K562 (cell line): ENCODE measurements at regions not wholly inside any gene's neighbourhood (a gene's known extent, or its start where the extent isn't known, plus 50 kb on each side); places are given as distances from the start of the nearest gene placed in this dataset.

Experiments
- ATAC-seq: fragments of 200-7000 bp; cut with Tn5 transposase; 3 replicates; pipeline ENCODE4 v1.9.1; 2020; ENCODE audit warnings: moderate library complexity
- BruUV-seq: library from RNA; stranded (reverse); fragments of 400-500 nt; replicated peaks from 2 replicates; lab custom pipeline; 2021; lab: Mats Ljungman, UMichigan
- CTCF ChIA-PET: fragments of 300-600 bp; formaldehyde crosslinking; extraction: SDS; loops from one replicate; lab custom pipeline; 2021; ENCODE audit warnings: low intra/inter-chr PET ratio; lab: Yijun Ruan, JAX
- POLR2A ChIA-PET: fragments of 300-600, 350-650 bp; sonication (Branson Sonifier 250); formaldehyde crosslinking; extraction: SDS; loops from one replicate; lab custom pipeline; 2021; ENCODE audit warnings: antibody characterized with exemption, inconsistent platforms; lab: Yijun Ruan, JAX
- DNase-seq, 4 experiments: peaks; one replicate each; pipeline versions ENCODE4 v3.0.0 to v3.0.0-alpha.2; 2011 to 2018; ENCODE audit warnings: low spot score in 3 of 4, mixed read lengths in 3 of 4; ENCODE audit errors: extremely low read depth in 1 of 4
- FAIRE-seq: peaks from 2 replicates; lab custom pipeline; 2011; peaks lifted over from hg19 to GRCh38; lab: Jason Lieb, UNC
- H2AFZ ChIP-seq: 2 replicates; pipeline ENCODE4 v1.6.0; 2011; ENCODE audit warnings: low read depth, low read length, control low read depth, inconsistent platforms
- H3K27ac ChIP-seq: fragments of 200-600 bp; 3 replicates; pipeline ENCODE4 v1.8.0; 2011; ENCODE audit warnings: low read depth, mild to moderate bottlenecking, control low read depth, inconsistent platforms, low read length, moderate library complexity, mixed read lengths; ENCODE audit errors: extremely low read depth
- H3K27me3 ChIP-seq, 2 experiments: fragments of 300-600 bp in 1 of 2; 2 replicates in 1 of 2; 3 replicates in 1 of 2; pipeline versions ENCODE4 v1.6.0 to v1.8.0; 2011; ENCODE audit warnings: inconsistent platforms in 2 of 2, low read length in 2 of 2, mild to moderate bottlenecking in 1 of 2, mixed read lengths in 1 of 2, moderate library complexity in 1 of 2; ENCODE audit not compliant: control insufficient read depth in 2 of 2, insufficient read depth in 2 of 2
- H3K36me3 ChIP-seq: fragments of 300-600 bp; 3 replicates; pipeline ENCODE4 v1.8.0; 2011; ENCODE audit warnings: mild to moderate bottlenecking, low read length, inconsistent platforms; ENCODE audit not compliant: control insufficient read depth, insufficient read depth
- H3K4me1 ChIP-seq, 2 experiments: fragments of 200-600 bp in 1 of 2; replicated peaks in 1 of 2; 2 replicates in 1 of 2; 3 replicates in 1 of 2; pipeline versions ENCODE4 v1.5.1 to v1.8.0; 2011; ENCODE audit warnings: inconsistent platforms in 2 of 2, low read length in 2 of 2, mild to moderate bottlenecking in 1 of 2, mixed read lengths in 1 of 2, moderate library complexity in 1 of 2; ENCODE audit not compliant: control insufficient read depth in 2 of 2, insufficient read depth in 2 of 2
- H3K4me2 ChIP-seq: 2 replicates; pipeline ENCODE4 v1.6.1; 2011; ENCODE audit warnings: low read length, control low read depth, inconsistent platforms, mixed read lengths; ENCODE audit not compliant: insufficient read depth
- H3K4me3 ChIP-seq: fragments of 200-600 bp; sonication (generic), shearing (Covaris generic); 2 replicates; pipeline ENCODE4 v1.5.1; 2016; ENCODE audit warnings: control low read depth, inconsistent platforms
- H3K79me2 ChIP-seq: fragments of 200-600 bp; 3 replicates; pipeline ENCODE4 v1.8.0; 2011; ENCODE audit warnings: low read length, inconsistent platforms; ENCODE audit not compliant: control insufficient read depth, insufficient read depth
- H3K9ac ChIP-seq, 2 experiments: 2 replicates each; pipeline versions ENCODE4 v1.6.0 to v1.6.1; 2011; ENCODE audit warnings: low read depth in 2 of 2, low read length in 2 of 2, control low read depth in 1 of 2, inconsistent platforms in 1 of 2, mild to moderate bottlenecking in 1 of 2, mixed read lengths in 1 of 2; ENCODE audit not compliant: insufficient read depth in 1 of 2
- H3K9me1 ChIP-seq: one replicate; pipeline ENCODE4 v1.6.0; 2011; ENCODE audit warnings: inconsistent platforms, mild to moderate bottlenecking, low read length, moderate library complexity; ENCODE audit not compliant: control insufficient read depth, insufficient read depth
- H3K9me3 ChIP-seq: replicated peaks from 2 replicates; pipeline ENCODE4 v1.5.1; 2011; ENCODE audit warnings: low read depth, low read length, inconsistent platforms; ENCODE audit not compliant: control insufficient read depth, insufficient read depth
- H4K20me1 ChIP-seq: replicated peaks from 2 replicates; pipeline ENCODE4 v1.6.1; 2011; ENCODE audit warnings: low read length, inconsistent platforms, mixed read lengths; ENCODE audit not compliant: control insufficient read depth, insufficient read depth
- CREB3L1 ChIP-seq: fragments of 450-650 bp; IDR thresholded peaks from 2 replicates; pipeline ENCODE4 v1.6.1; 2014; ENCODE audit warnings: low read depth, mild to moderate bottlenecking, moderate library complexity, borderline replicate concordance
- CTCF ChIP-seq, 3 experiments: IDR thresholded peaks in 2 of 3; conservative IDR thresholded peaks in 1 of 3; 2 replicates each; pipeline ENCODE4 v1.5.1; 2011 to 2012; ENCODE audit warnings: low read length in 3 of 3, mild to moderate bottlenecking in 3 of 3, control low read depth in 2 of 3, improper control_type of control experiment in 1 of 3, inconsistent platforms in 1 of 3, low read depth in 1 of 3, mixed read lengths in 1 of 3, moderate library complexity in 1 of 3; ENCODE audit not compliant: insufficient read depth in 2 of 3
- WGBS: fragments of 100-300 bp; shearing (Covaris generic); methylation state at CpG from one replicate; pipeline ENCODE4 v1.1.6; 2016; ENCODE audit warnings: low coverage, mixed read lengths; ENCODE audit not compliant: insufficient coverage; ENCODE audit errors: missing lambda C conversion rate; 5-methylcytosine and 5-hydroxymethylcytosine counted together
- in situ Hi-C: fragments of 300-500 bp; cut with MboI; formaldehyde crosslinking; loops from 4 replicates; pipeline ENCODE4 v1.15.0; 2018; ENCODE audit warnings: inconsistent platforms, mixed read lengths
- intact Hi-C: fragments of 100-400 bp; cut with micrococcal nuclease; formaldehyde crosslinking; loops from 2 replicates; pipeline ENCODE4 v1.14.2; 2022

- no peak overlapping the region for H3K27ac ChIP-seq
- no peaks in the 10 kb centered on the region for H3K79me2 ChIP-seq
- H2AFZ ChIP-seq: no peak overlapping the region
- no peak overlapping the region for H3K9ac ChIP-seq
- POLR2A ChIA-PET: no interaction called here
- no peaks in the 10 kb centered on the region for H3K27me3 ChIP-seq
- no peaks in the 10 kb centered on the region for H3K9me3 ChIP-seq
- peak; percentile 56; the same call in 2 of the 3 replicates for ATAC-seq
- no peak for FAIRE-seq
- H3K9me1 ChIP-seq: no peaks in the 10 kb centered on the region
- peak; percentile 7 to 24 (median 16) for DNase-seq
- TF ChIP-seq CREB3L1 (no peak), CTCF (IDR thresholded peaks at IDR 0.05 in 2 of 3, conservative IDR thresholded peaks at IDR 0.05 in 1 of 3; ENCODE audit: insufficient read depth in 2 of 3, low read depth in 1 of 3, low read length in 3 of 3) (peak in 1 of 3 experiments; percentile 21; a peak in 1 of 6 replicates)
- TF ChIP-seq, all 486 proteins: peak for 1
- WGBS: 0% methylated on average over 5 of the region's 5 CpGs
- H4K20me1 ChIP-seq: no peaks in the 10 kb centered on the region
- CTCF ChIA-PET: no interaction called here
- no peak overlapping the region for H3K4me2 ChIP-seq
- H3K4me3 ChIP-seq: no peak overlapping the region
- no peaks in the 10 kb centered on the region for H3K36me3 ChIP-seq
- intact Hi-C loops: no loop called here
- H3K4me1 ChIP-seq: no peaks in the 10 kb centered on the region
- BruUV-seq: no TSS peak
- in situ Hi-C loops: no loop called here
Measured at GRCh38 chrX:11944501-11944900, 186.5 kb downstream of the MSL3 start.
